SK-N-SH (cell line): ENCODE measurements at regions not wholly inside any gene's neighbourhood (a gene's known extent, or its start where the extent isn't known, plus 50 kb on each side); places are given as distances from the start of the nearest gene placed in this dataset.

Source experiments
- CTCF ChIA-PET: fragments of 300-600, 350-600 bp; formaldehyde crosslinking; extraction: SDS; loops from one replicate; lab custom pipeline; 2021; lab: Yijun Ruan, JAX
- POLR2A ChIA-PET: fragments of 350-600 bp; sonication (Branson Sonifier 250); formaldehyde crosslinking; extraction: SDS; loops from one replicate; lab custom pipeline; 2020; ENCODE audit warnings: antibody characterized with exemption, inconsistent platforms; lab: Yijun Ruan, JAX
- DNase-seq: peaks from one replicate; pipeline ENCODE4 v3.0.0; 2012
- H2AFZ ChIP-seq: fragments of 200-600 bp; sonication (generic); 2 replicates; pipeline ENCODE4 v1.8.1; 2016; ENCODE audit warnings: antibody characterized with exemption, mild to moderate bottlenecking, low read depth
- H3F3A ChIP-seq: fragments of 200-600 bp; sonication (generic); replicated peaks from 2 replicates; pipeline ENCODE3; 2016; ENCODE audit warnings: antibody characterized with exemption, mild to moderate bottlenecking; ENCODE audit not compliant: insufficient read depth
- H3K27ac ChIP-seq, 2 experiments: fragments of 200-500 bp in 1 of 2; fragments of 200-600 bp in 1 of 2; sonication (Bioruptor generic) in 1 of 2; sonication (generic), shearing (Covaris generic) in 1 of 2; 2 replicates each; pipeline versions ENCODE4 v1.5.1 to v1.6.1; 2014 to 2016; ENCODE audit warnings: low read depth in 2 of 2, inconsistent platforms in 1 of 2, low read length in 1 of 2, mild to moderate bottlenecking in 1 of 2, mixed read lengths in 1 of 2
- H3K27me3 ChIP-seq: fragments of 200-600 bp; sonication (generic), shearing (Covaris generic); 2 replicates; pipeline ENCODE4 v1.6.1; 2016; ENCODE audit warnings: mixed run types; ENCODE audit not compliant: insufficient read depth
- H3K36me3 ChIP-seq, 2 experiments: fragments of 200-500 bp in 1 of 2; fragments of 200-600 bp in 1 of 2; sonication (Bioruptor generic) in 1 of 2; sonication (generic) in 1 of 2; replicated peaks in 1 of 2; 2 replicates each; pipeline versions ENCODE3 to v1.5.1; 2014 to 2016; ENCODE audit warnings: low read length in 1 of 2, mild to moderate bottlenecking in 1 of 2; ENCODE audit not compliant: insufficient read depth in 2 of 2, control insufficient read depth in 1 of 2
- H3K4me1 ChIP-seq, 2 experiments: fragments of 200-500 bp in 1 of 2; fragments of 200-600 bp in 1 of 2; sonication (Bioruptor generic) in 1 of 2; sonication (generic), shearing (Covaris generic) in 1 of 2; 2 replicates each; pipeline versions ENCODE4 v1.5.1 to v1.6.1; 2014 to 2016; ENCODE audit warnings: low read depth in 1 of 2, low read length in 1 of 2, mixed run types in 1 of 2; ENCODE audit not compliant: insufficient read depth in 2 of 2, control insufficient read depth in 1 of 2
- H3K4me2 ChIP-seq: fragments of 200-600 bp; sonication (generic), shearing (Covaris generic); 2 replicates; pipeline ENCODE4 v1.6.1; 2017; ENCODE audit warnings: mixed run types
- H3K4me3 ChIP-seq, 2 experiments: fragments of 200-500 bp in 1 of 2; fragments of 200-600 bp in 1 of 2; sonication (Bioruptor generic) in 1 of 2; sonication (generic), shearing (Covaris generic) in 1 of 2; 2 replicates each; pipeline versions ENCODE4 v1.5.1 to v1.8.1; 2014 to 2016; ENCODE audit warnings: low read depth in 2 of 2, inconsistent platforms in 1 of 2, low read length in 1 of 2, mild to moderate bottlenecking in 1 of 2, mixed read lengths in 1 of 2, moderate library complexity in 1 of 2
- H3K79me2 ChIP-seq: fragments of 200-600 bp; sonication (generic); 2 replicates; pipeline ENCODE4 v1.8.1; 2017; ENCODE audit warnings: mild to moderate bottlenecking; ENCODE audit not compliant: insufficient read depth
- H3K9ac ChIP-seq: fragments of 200-600 bp; sonication (generic); 2 replicates; pipeline ENCODE4 v1.6.1; 2017; ENCODE audit warnings: mixed run types
- H3K9me2 ChIP-seq: fragments of 200-600 bp; sonication (generic); 2 replicates; pipeline ENCODE4 v1.6.1; 2017; ENCODE audit warnings: mixed run types
- H3K9me3 ChIP-seq: fragments of 200-600 bp; sonication (generic); 2 replicates; pipeline ENCODE4 v1.6.1; 2017; ENCODE audit warnings: mixed run types, mild to moderate bottlenecking, moderate library complexity
- H4K20me1 ChIP-seq: fragments of 200-600 bp; sonication (generic); 2 replicates; pipeline ENCODE4 v1.6.1; 2017; ENCODE audit warnings: mild to moderate bottlenecking, mixed run types; ENCODE audit not compliant: insufficient read depth
- EP300 ChIP-seq, 2 experiments: IDR thresholded peaks; 2 replicates each; pipeline versions ENCODE4 v1.4.0 to v1.6.1; 2012; ENCODE audit warnings: borderline replicate concordance in 1 of 2, low read depth in 1 of 2, low read length in 1 of 2
- FOSL2 ChIP-seq: IDR thresholded peaks from 2 replicates; pipeline ENCODE4 v1.4.0; 2012; ENCODE audit warnings: low read depth, mild to moderate bottlenecking, moderate library complexity, borderline replicate concordance
- GATA2 ChIP-seq: sonication (generic); formaldehyde crosslinking; IDR thresholded peaks from 2 replicates; pipeline ENCODE4 v1.5.0; 2020; ENCODE audit warnings: mild to moderate bottlenecking, missing genetic modification reagents
- MXI1 ChIP-seq: IDR thresholded peaks from 2 replicates; pipeline ENCODE4 v1.6.1; 2012; ENCODE audit warnings: mild to moderate bottlenecking, low read depth, low read length, improper control_type of control experiment
- RAD21 ChIP-seq: IDR thresholded peaks from 2 replicates; pipeline ENCODE4 v1.6.1; 2012; ENCODE audit warnings: mild to moderate bottlenecking, low read length
- RCOR1 ChIP-seq: fragments of 150-350 bp; IDR thresholded peaks from 2 replicates; pipeline ENCODE4 v1.6.1; 2017; ENCODE audit warnings: antibody characterized with exemption, low read length
- RFX5 ChIP-seq: IDR thresholded peaks from 2 replicates; pipeline ENCODE4 v1.6.1; 2012; ENCODE audit warnings: mild to moderate bottlenecking, improper control_type of control experiment, low read length
- SMC3 ChIP-seq: IDR thresholded peaks from 2 replicates; pipeline ENCODE4 v1.6.1; 2012; ENCODE audit warnings: low read depth, low read length, improper control_type of control experiment
- TAF1 ChIP-seq: IDR thresholded peaks from 2 replicates; pipeline ENCODE4 v1.6.1; 2012; ENCODE audit warnings: low read depth, mild to moderate bottlenecking, low read length, moderate library complexity, borderline replicate concordance
- TCF12 ChIP-seq: IDR thresholded peaks from 2 replicates; pipeline ENCODE4 v1.4.0; 2012
- WGBS: methylation state at CpG from one replicate; pipeline ENCODE4 v1.1.6; 2017; ENCODE audit warnings: low lambda C conversion rate; 5-methylcytosine and 5-hydroxymethylcytosine counted together
- TF ChIP-seq, protein P1 (sequence below): IDR thresholded peaks from 2 replicates; pipeline ENCODE4 v1.6.1; 2012; ENCODE audit warnings: mild to moderate bottlenecking, low read depth, low read length, moderate library complexity
- TF ChIP-seq, protein P2 (sequence below): fragments of 200-600 bp; sonication (generic); IDR thresholded peaks from 2 replicates; pipeline ENCODE4 v1.6.1; 2017; ENCODE audit warnings: antibody characterized with exemption, mild to moderate bottlenecking, moderate library complexity

DNA sequence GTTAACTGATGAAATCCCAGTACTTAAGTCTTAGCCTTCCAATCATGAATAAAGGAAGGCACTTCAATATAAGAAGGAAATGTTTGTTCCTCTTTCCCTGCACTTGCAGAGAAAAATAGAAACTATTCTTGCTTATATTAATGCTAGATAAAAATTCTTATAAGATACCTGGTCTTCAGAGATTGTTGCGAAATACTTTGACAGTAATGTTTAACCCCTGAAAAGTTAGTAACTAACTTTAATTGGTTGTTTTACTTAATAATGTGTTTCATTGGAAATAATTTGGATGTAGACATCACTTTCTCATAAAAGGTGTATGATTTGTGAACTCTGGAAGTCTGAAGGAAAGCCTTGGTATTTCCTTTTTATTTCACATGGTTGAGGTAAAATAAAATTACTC lies 294.2 kb upstream of the SYNCRIP start:
- Histone ChIP-seq H3K27me3 (no peaks in the 10 kb centered on the region), H3F3A (no peaks in the 10 kb centered on the region), H3K4me1 (no peaks in the 10 kb centered on the region), H3K9me3 (no peaks in the 10 kb centered on the region), H3K4me2 (no peak overlapping the region), H3K27ac (no peak overlapping the region), H4K20me1 (no peaks in the 10 kb centered on the region), H2AFZ (no peak overlapping the region), H3K9me2 (no peaks in the 10 kb centered on the region), H3K79me2 (no peaks in the 10 kb centered on the region), H3K4me3 (no peak overlapping the region), H3K36me3 (no peaks in the 10 kb centered on the region), H3K9ac (no peak overlapping the region)
- ChIA-PET POLR2A (no interaction called here), CTCF (no interaction called here)
- TF ChIP-seq SMC3 (no peak), FOSL2 (no peak), MXI1 (no peak), TAF1 (no peak), TCF12 (no peak), RFX5 (no peak)
- TF ChIP-seq, protein P1, sequence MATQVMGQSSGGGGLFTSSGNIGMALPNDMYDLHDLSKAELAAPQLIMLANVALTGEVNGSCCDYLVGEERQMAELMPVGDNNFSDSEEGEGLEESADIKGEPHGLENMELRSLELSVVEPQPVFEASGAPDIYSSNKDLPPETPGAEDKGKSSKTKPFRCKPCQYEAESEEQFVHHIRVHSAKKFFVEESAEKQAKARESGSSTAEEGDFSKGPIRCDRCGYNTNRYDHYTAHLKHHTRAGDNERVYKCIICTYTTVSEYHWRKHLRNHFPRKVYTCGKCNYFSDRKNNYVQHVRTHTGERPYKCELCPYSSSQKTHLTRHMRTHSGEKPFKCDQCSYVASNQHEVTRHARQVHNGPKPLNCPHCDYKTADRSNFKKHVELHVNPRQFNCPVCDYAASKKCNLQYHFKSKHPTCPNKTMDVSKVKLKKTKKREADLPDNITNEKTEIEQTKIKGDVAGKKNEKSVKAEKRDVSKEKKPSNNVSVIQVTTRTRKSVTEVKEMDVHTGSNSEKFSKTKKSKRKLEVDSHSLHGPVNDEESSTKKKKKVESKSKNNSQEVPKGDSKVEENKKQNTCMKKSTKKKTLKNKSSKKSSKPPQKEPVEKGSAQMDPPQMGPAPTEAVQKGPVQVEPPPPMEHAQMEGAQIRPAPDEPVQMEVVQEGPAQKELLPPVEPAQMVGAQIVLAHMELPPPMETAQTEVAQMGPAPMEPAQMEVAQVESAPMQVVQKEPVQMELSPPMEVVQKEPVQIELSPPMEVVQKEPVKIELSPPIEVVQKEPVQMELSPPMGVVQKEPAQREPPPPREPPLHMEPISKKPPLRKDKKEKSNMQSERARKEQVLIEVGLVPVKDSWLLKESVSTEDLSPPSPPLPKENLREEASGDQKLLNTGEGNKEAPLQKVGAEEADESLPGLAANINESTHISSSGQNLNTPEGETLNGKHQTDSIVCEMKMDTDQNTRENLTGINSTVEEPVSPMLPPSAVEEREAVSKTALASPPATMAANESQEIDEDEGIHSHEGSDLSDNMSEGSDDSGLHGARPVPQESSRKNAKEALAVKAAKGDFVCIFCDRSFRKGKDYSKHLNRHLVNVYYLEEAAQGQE: no peak
- TF ChIP-seq, protein P2, sequence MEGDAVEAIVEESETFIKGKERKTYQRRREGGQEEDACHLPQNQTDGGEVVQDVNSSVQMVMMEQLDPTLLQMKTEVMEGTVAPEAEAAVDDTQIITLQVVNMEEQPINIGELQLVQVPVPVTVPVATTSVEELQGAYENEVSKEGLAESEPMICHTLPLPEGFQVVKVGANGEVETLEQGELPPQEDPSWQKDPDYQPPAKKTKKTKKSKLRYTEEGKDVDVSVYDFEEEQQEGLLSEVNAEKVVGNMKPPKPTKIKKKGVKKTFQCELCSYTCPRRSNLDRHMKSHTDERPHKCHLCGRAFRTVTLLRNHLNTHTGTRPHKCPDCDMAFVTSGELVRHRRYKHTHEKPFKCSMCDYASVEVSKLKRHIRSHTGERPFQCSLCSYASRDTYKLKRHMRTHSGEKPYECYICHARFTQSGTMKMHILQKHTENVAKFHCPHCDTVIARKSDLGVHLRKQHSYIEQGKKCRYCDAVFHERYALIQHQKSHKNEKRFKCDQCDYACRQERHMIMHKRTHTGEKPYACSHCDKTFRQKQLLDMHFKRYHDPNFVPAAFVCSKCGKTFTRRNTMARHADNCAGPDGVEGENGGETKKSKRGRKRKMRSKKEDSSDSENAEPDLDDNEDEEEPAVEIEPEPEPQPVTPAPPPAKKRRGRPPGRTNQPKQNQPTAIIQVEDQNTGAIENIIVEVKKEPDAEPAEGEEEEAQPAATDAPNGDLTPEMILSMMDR: no peak
- 49% methylated on average over 1 of the region's 1 CpG for WGBS
- DNase-seq: no peak

DNA sequence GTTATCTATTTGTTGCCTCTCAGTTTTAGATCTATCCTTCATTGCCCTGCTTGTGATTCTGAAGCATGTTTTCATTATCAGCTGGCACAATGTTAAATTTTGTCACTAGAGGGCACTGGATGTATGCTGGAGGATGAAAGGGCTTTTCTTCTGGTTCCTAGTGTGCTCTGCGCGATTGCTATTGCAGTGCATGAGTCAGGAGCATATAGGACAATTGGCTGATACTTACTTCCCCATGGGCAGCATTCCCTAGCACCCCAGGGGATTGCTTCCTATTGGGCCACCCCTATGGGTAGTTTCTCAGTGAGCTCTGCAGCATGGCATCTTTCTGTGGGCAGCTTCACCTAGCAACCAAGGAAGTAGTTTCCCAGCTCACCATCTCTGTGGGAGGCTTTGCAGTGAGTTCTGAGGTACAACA lies 280.3 kb upstream of the SYNCRIP start:
- WGBS: 0% methylated on average over 2 of the region's 2 CpGs
- CTCF ChIA-PET: interaction anchor here (0.6 to 4.5 kb wide), 45 partner anchors 9 to 1117 kb away, joined by 3 to 68 read pairs (median 4); partner anchors contain the start of gene HTR1E

More for the DNA sequence above, 280.3 kb upstream of the SYNCRIP start:
- H3K9me3 ChIP-seq: no peaks in the 10 kb centered on the region
- no peaks in the 10 kb centered on the region for H3K36me3 ChIP-seq
- no peaks in the 10 kb centered on the region for H3K9me2 ChIP-seq
- no peaks in the 10 kb centered on the region for H3F3A ChIP-seq
- TF ChIP-seq GATA2 (CRISPR knock-in tag) (peak; percentile 58; the same call in 1 of the 2 replicates), SMC3 (peak; percentile 78), RFX5 (0 out of 2 replicates have a peak, but pooled peaks have one; percentile 39), RCOR1 (0 out of 2 replicates have a peak, but pooled peaks have one; percentile 22), EP300 (IDR thresholded peaks at IDR 0.05; ENCODE audit: borderline replicate concordance in 1 of 2, low read depth in 1 of 2, low read length in 1 of 2) (peak in 1 of 2 experiments; percentile 42; a peak in 1 of 4 replicates), RAD21 (peak; percentile 99), TAF1 (no peak)
- TF ChIP-seq, protein P1: no peak
- TF ChIP-seq, protein P2: peak; percentile 50
- no peaks in the 10 kb centered on the region for H4K20me1 ChIP-seq
- DNase-seq: peak; percentile 53
- H3K27me3 ChIP-seq: no peaks in the 10 kb centered on the region
- peaks cover 0 to 7% of the 10 kb centered on the region in 2 experiments; a peak in 1 of 4 replicates for H3K4me1 ChIP-seq
- no peaks in the 10 kb centered on the region for H3K79me2 ChIP-seq
- H2AFZ ChIP-seq: no peak overlapping the region
- H3K4me2 ChIP-seq: no peak overlapping the region
- H3K9ac ChIP-seq: no peak overlapping the region
- POLR2A ChIA-PET: interaction anchor here (1.2 to 2.1 kb wide), 4 partner anchors 292 to 1015 kb away, joined by 4 to 25 read pairs (median 6); partner anchors contain the start of gene HTR1E
- peak overlapping the region in 1 of 2 experiments; percentile 24; a peak in 2 of 4 replicates for H3K4me3 ChIP-seq
- H3K27ac ChIP-seq: peak overlapping the region in 1 of 2 experiments; percentile 90; a peak in 2 of 4 replicates
